ENCODE measurements at regions not wholly inside any gene's neighbourhood (a gene's known extent, or its start where the extent isn't known, plus 50 kb on each side); places are given as distances from the start of the nearest gene placed in this dataset.
"Not testable (repeated sequence)": the region's sequence is repeated elsewhere in the genome, so short reads cannot be mapped to it uniquely, and the experiment has no call there.

DNA sequence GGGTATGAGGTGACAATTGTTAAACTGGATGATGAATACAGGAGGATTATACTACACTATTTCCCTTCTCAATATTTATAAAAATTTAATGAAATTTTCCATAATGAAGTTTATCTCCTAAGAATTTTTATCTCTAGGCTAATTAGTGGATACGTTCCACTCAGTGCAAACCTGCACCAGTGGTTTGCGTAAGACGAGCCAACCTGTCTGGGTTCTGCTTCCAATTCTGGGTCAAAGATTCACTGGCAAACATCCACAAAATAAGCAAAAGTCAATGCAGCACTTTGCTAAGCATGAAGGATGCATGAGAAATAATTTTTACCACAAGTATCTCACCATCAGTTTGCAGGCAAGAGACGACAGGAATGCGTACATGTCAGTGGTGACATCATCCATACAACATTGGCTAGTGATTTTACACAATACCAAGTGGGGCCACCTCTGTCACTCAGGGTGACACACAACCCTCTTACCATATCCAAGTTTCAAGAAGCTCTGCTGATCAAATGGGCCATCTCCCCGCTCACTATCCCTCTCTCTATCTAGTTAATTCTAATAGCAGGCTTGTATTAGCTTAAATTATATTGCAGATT is 51.7 kb downstream of the FAM50B start:
- DNase-seq (ENCODE audit: low read depth): no peak

DNA sequence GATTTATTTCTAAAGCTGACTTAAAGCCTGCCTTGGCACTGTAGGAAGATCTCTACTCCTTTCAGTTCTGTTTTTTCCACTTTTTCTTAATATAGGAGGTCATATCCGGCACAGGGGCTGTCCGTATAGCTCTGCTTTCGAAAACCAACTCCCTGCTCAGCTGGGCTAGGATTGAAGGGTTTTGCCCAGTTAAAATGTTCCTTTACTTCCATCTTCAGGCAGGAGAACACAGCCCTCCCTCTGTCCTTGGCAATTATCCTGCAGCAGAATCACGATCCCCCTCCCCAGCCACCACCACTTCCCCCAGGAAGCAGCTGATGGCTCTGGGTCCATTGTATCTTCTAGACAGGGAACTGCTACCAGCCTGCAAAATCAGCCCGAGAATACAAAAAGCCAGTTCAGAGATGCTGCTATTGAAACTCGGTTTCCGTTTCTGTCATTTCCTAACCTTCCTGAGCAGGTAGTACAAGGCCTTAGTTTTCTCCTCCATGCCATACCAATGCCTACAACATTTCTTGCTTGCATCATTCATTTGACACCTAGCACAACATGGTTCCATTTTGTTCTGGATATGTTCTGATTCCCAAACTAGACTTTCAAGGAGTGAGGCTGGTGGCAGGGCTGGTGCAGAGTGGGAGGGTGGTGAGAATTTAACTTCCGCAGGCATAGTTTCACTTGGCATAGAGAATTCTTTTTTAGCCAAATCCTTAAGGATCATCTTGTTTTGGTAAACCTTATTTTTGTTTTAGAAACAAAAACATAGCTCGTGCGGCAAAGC is 53.9 kb downstream of the FAM50B start:
- DNase-seq (ENCODE audit: low read depth): no peak

- no peak for DNase-seq (ENCODE audit: low read depth)
These were observed 55.3 kb downstream of the FAM50B start for GRCh38 chr6:3904518-3904917.

- no peak for DNase-seq (ENCODE audit: low read depth)
These were observed 57.0 kb downstream of the FAM50B start for GRCh38 chr6:3905945-3906845.

- DNase-seq (ENCODE audit: low read depth): no peak
These were observed 57.6 kb downstream of the FAM50B start for GRCh38 chr6:3906846-3907151.

GRCh38 chr6:3908223-3908622 is 59.0 kb downstream of the FAM50B start:
- no peak for DNase-seq (ENCODE audit: low read depth)

- no peak for DNase-seq (ENCODE audit: low read depth)
These were observed 59.8 kb downstream of the FAM50B start for GRCh38 chr6:3908961-3909360.

GRCh38 chr6:3910106-3910663 is 61.0 kb downstream of the FAM50B start:
- no peak for DNase-seq (ENCODE audit: low read depth)

DNA sequence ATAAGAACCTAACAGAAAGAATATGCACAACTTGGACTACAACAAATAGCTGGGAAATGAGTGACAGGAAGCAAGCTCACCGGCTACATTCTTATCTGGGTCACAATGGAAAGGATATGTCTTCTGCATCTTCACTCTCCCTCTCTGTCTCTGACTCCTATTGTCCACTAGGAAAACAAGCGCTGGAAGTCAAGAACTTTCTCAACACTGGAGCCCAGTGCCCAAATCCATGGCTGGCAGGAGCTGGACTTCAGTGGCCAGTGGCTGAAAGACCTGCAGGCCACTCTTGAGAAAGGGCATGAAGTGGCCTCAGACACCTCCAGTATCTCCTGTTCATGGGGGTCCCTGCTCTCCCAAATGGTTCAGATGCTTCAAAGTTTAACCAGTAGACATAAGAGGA is 62.0 kb downstream of the FAM50B start:
- no peak for DNase-seq (ENCODE audit: low read depth)

- no peak for DNase-seq (ENCODE audit: low read depth)
These were observed 62.6 kb downstream of the FAM50B start for GRCh38 chr6:3911614-3912336.

GRCh38 chr6:3912361-3913076 is 63.3 kb downstream of the FAM50B start:
- DNase-seq (ENCODE audit: low read depth): no peak

- no peak for DNase-seq (ENCODE audit: low read depth)
These were observed 64.1 kb downstream of the FAM50B start for GRCh38 chr6:3913077-3913957.

DNA sequence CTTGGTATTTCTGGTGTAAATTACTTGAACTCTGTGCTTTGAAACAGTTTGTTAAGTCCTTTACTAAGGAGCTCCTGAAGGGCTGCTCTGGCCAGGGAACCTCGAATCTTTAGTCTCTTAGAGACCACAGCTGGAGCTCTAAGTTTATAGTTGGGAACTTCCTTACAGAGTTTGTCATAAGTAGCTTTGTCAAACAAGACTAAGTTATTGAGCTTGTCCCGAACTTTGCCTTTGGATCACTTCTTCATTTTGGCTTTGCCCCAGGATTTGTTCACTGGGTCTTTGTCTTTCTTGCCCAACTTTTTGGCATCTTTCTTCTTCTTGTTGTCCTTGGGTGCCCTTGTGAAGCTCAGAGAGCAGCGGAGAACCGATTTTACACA is 64.8 kb downstream of the FAM50B start:
- DNase-seq (ENCODE audit: low read depth): no peak

DNA sequence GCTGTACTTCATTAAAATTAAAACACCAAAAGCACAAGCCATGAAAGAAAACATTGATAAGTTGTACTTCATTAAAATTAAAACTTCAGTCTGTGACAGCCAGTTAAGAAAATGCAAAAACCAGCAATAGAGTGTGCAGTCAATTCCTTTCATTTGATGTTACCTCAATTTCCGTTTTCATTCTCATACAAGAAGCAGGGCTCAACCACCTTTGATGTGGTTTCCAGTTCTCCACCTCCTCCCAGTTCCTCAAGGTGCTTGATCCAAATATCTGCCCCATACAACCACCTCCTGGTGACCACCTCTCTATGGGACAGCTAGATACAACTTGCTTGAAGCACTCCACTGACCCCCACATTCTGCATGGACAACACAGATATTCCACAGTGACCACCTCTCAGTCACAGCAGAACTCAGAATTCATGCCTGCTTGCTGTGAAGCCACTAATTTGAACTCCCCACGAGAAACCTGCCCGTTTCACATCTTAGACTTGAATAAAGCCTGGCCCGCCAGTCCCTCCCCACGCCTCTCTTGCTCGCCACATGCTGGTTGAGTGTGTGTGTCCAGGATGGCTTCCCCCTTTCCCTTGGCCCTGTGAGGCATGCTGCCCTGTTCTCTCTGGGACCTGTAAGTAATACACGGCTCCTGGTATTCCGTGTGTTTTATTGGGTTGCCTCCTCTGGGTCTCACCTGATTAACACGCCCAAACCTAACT is 66.1 kb downstream of the FAM50B start:
- DNase-seq (ENCODE audit: low read depth): no peak

DNA sequence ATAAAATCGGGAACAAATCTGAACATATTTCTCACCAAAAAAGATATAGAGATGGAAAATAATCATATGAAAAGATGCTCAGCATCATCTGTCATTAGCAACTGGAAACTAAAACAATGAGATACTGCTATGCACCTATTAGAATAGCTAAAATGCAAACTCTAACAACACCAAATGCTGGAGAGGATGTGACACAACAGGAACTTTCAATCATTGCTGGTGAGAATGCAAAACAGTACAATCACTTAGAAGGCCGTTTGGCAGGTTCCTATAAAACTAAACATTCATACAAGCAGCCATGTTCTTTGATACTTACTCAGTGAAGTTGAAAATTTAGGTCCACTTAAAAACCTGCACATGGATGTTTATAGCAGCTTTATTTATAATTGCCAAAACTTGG is 67.0 kb downstream of the FAM50B start:
- no peak for DNase-seq (ENCODE audit: low read depth)

DNA sequence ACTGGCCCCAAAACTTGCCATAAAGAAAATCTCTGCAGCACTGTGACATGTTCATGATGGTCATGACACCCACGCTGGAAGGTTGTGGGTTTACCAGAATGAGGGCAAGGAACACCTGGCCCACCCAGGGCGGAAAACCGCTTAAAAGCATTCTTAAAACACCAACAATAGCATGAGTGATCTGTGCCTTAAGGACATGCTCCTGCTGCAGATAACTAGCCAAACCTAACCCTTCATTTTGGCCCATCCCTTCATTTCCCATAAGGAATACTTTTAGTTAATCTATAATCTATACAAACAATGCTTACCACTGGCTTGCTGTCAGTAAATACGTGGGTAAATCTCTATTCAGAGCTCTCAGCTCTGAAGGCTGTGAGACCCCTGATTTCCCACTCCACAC is 67.6 kb downstream of the FAM50B start:
- not testable (repeated sequence) for DNase-seq (ENCODE audit: low read depth)

- no peak for DNase-seq (ENCODE audit: low read depth)
These were observed 69.3 kb downstream of the FAM50B start for GRCh38 chr6:3918469-3918868.

GRCh38 chr6:3919130-3919628 is 70.0 kb downstream of the FAM50B start:
- DNase-seq (ENCODE audit: low read depth): no peak

- DNase-seq (ENCODE audit: low read depth): no peak
These were observed 70.7 kb downstream of the FAM50B start for GRCh38 chr6:3919849-3920248.

DNA sequence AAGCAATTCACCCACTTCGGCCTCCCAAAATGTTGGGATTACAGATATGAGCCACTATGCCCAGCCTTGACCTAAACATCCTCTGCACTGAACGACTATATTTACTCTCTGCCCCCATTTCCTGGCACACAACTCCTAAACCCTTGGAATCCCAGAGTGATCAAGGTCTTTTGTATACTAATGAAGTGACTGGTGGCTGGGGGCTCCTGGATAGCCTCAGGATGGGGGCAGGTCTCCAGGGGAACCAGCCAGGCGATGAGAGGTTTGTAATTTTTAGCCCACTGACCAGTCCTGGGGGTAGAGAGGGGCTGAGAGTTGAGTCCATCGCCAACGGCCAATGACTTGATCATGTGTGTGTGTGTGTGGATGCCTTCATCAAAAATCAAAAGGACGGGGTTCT is 71.1 kb downstream of the FAM50B start:
- no peak for DNase-seq (ENCODE audit: low read depth)
